COR-L47 (cell line): ENCODE measurements at regions not wholly inside any gene's neighbourhood (a gene's known extent, or its start where the extent isn't known, plus 50 kb on each side); places are given as distances from the start of the nearest gene placed in this dataset.

Experiments used
- DNase-seq: peaks from one replicate; lab custom pipeline; 2025; lab: John Stamatoyannopoulos, UW

GRCh38 chr5:124664287-124664686 lies 82.2 kb downstream of the ZNF608 start:
- no peak for DNase-seq

- DNase-seq: no peak
These were observed 83.3 kb downstream of the ZNF608 start for GRCh38 chr5:124663101-124663506.

- peak; percentile 57 for DNase-seq
These were observed 84.2 kb downstream of the ZNF608 start for GRCh38 chr5:124662181-124662781.

- DNase-seq: peak; percentile 60
These were observed 84.9 kb downstream of the ZNF608 start for GRCh38 chr5:124661317-124662141.

- DNase-seq: peak; percentile 4
These were observed 86.0 kb downstream of the ZNF608 start for GRCh38 chr5:124660229-124661093.

GRCh38 chr5:124659798-124660197 lies 86.6 kb downstream of the ZNF608 start:
- peak; percentile 5 for DNase-seq

- DNase-seq: no peak
These were observed 87.4 kb downstream of the ZNF608 start for GRCh38 chr5:124658867-124659557.

GRCh38 chr5:124655921-124656511 lies 90.4 kb downstream of the ZNF608 start:
- DNase-seq: peak; percentile 91

- DNase-seq: peak; percentile 58
These were observed 91.1 kb downstream of the ZNF608 start for GRCh38 chr5:124655251-124655917.

GRCh38 chr5:124654418-124654817 lies 92.0 kb downstream of the ZNF608 start:
- DNase-seq: peak; percentile 40

GRCh38 chr5:124653666-124654065 lies 92.8 kb downstream of the ZNF608 start:
- DNase-seq: no peak

GRCh38 chr5:124652892-124653441 lies 93.5 kb downstream of the ZNF608 start:
- DNase-seq: no peak

GRCh38 chr5:124652514-124652819 lies 94.0 kb downstream of the ZNF608 start:
- no peak for DNase-seq

- peak; percentile 67 for DNase-seq
These were observed 94.6 kb downstream of the ZNF608 start for GRCh38 chr5:124651663-124652513.

GRCh38 chr5:124650951-124651662 lies 95.3 kb downstream of the ZNF608 start:
- no peak for DNase-seq

GRCh38 chr5:124650147-124650561 lies 96.3 kb downstream of the ZNF608 start:
- DNase-seq: no peak

GRCh38 chr5:124649491-124650146 lies 96.8 kb downstream of the ZNF608 start:
- DNase-seq: peak; percentile 91

GRCh38 chr5:124648902-124649467 lies 97.5 kb downstream of the ZNF608 start:
- DNase-seq: no peak
